ENCODE measurements at regions not wholly inside any gene's neighbourhood (a gene's known extent, or its start where the extent isn't known, plus 50 kb on each side); places are given as distances from the start of the nearest gene placed in this dataset.

GRCh38 chr21:33157303-33157702 is 72.4 kb upstream of the IFNAR2 start:
- DNase-seq = no peak

GRCh38 chr21:33158654-33159053 is 71.1 kb upstream of the IFNAR2 start:
- DNase-seq = no peak

- no peak for DNase-seq
These were observed 67.2 kb upstream of the IFNAR2 start for GRCh38 chr21:33162436-33162951.

- DNase-seq = no peak
These were observed 60.9 kb upstream of the IFNAR2 start for GRCh38 chr21:33168886-33169285.

- no peak for DNase-seq
These were observed 60.4 kb upstream of the IFNAR2 start for GRCh38 chr21:33169359-33169758.

GRCh38 chr21:33171616-33172169 is 58.0 kb upstream of the IFNAR2 start:
- DNase-seq = no peak

- no peak for DNase-seq
These were observed 55.0 kb upstream of the IFNAR2 start for GRCh38 chr21:33174756-33175155.
